Fibroblast of lung (primary cell): ENCODE measurements at regions not wholly inside any gene's neighbourhood (a gene's known extent, or its start where the extent isn't known, plus 50 kb on each side); places are given as distances from the start of the nearest gene placed in this dataset.

Source experiments
- DNase-seq, 2 donors: peaks; one replicate each; pipeline versions ENCODE4 v3.0.0 to v3.0.0-alpha.2; 2010; ENCODE audit warnings: low read depth in 2 of 2
- H2AFZ ChIP-seq: 2 replicates; pipeline ENCODE4 v1.5.1; 2012; ENCODE audit warnings: low read length, control low read depth, inconsistent platforms
- H3K27ac ChIP-seq: 2 replicates; pipeline ENCODE4 v1.5.1; 2011; ENCODE audit warnings: low read length, control low read depth; ENCODE audit not compliant: insufficient read depth
- H3K27me3 ChIP-seq: 2 replicates; pipeline ENCODE4 v1.5.1; 2011; ENCODE audit warnings: mild to moderate bottlenecking, low read length; ENCODE audit not compliant: control insufficient read depth, insufficient read depth
- H3K36me3 ChIP-seq: 2 replicates; pipeline ENCODE4 v1.5.1; 2011; ENCODE audit warnings: low read length; ENCODE audit not compliant: control insufficient read depth, insufficient read depth
- H3K4me1 ChIP-seq: 2 replicates; pipeline ENCODE4 v1.5.1; 2011; ENCODE audit warnings: low read length; ENCODE audit not compliant: control insufficient read depth, insufficient read depth; ENCODE audit errors: extremely low read depth
- H3K4me2 ChIP-seq: 2 replicates; pipeline ENCODE4 v1.5.1; 2011; ENCODE audit warnings: low read length, control low read depth; ENCODE audit not compliant: insufficient read depth; ENCODE audit errors: extremely low read depth
- H3K4me3 ChIP-seq, 4 experiments: fragments of 200-600 bp in 1 of 4; sonication (generic) in 1 of 4; replicated peaks in 1 of 4; 2 replicates each; pipeline ENCODE4 v1.5.1; 2011 to 2016; ENCODE audit warnings: low read length in 4 of 4, low read depth in 3 of 4, mild to moderate bottlenecking in 3 of 4, control low read depth in 2 of 4, inconsistent platforms in 1 of 4, mixed read lengths in 1 of 4; ENCODE audit not compliant: insufficient read depth in 1 of 4; ENCODE audit errors: control extremely low read depth in 1 of 4
- H3K79me2 ChIP-seq: 2 replicates; pipeline ENCODE4 v1.5.1; 2012; ENCODE audit warnings: mild to moderate bottlenecking, low read length, inconsistent platforms; ENCODE audit not compliant: control insufficient read depth, insufficient read depth
- H3K9ac ChIP-seq: 2 replicates; pipeline ENCODE4 v1.5.1; 2011; ENCODE audit warnings: mild to moderate bottlenecking, low read length, control low read depth; ENCODE audit not compliant: insufficient read depth
- H3K9me3 ChIP-seq: 2 replicates; pipeline ENCODE4 v1.5.1; 2012; ENCODE audit warnings: low read depth, low read length; ENCODE audit not compliant: control insufficient read depth, insufficient read depth
- H4K20me1 ChIP-seq: 2 replicates; pipeline ENCODE4 v1.5.1; 2011; ENCODE audit warnings: low read length; ENCODE audit not compliant: control insufficient read depth, insufficient read depth; ENCODE audit errors: extremely low read depth
- CTCF ChIP-seq, 2 donors: IDR thresholded peaks in 1 of 2; conservative IDR thresholded peaks in 1 of 2; 1 replicate in 1 of 2; 2 replicates in 1 of 2; pipeline ENCODE4 v1.5.1; 2011 to 2012; ENCODE audit warnings: low read length in 2 of 2, control low read depth in 1 of 2, inconsistent platforms in 1 of 2, low read depth in 1 of 2, mild to moderate bottlenecking in 1 of 2
- EZH2 ChIP-seq: IDR thresholded peaks from 2 replicates; pipeline ENCODE4 v1.5.1; 2012; ENCODE audit warnings: low read length, control low read depth, mild to moderate bottlenecking; ENCODE audit errors: missing control alignments

- no peak for TF ChIP-seq EZH2
- no peak for TF ChIP-seq CTCF (conservative IDR thresholded peaks at IDR 0.05 in 1 of 2, IDR thresholded peaks at IDR 0.05 in 1 of 2; ENCODE audit: low read depth in 1 of 2, low read length in 2 of 2)
- Histone ChIP-seq H3K4me1 (no peaks in the 10 kb centered on the region), H2AFZ (no peak overlapping the region), H3K27ac (no peak overlapping the region), H3K4me3 (no peak overlapping the region), H3K36me3 (no peaks in the 10 kb centered on the region), H3K27me3 (no peaks in the 10 kb centered on the region), H3K9me3 (no peaks in the 10 kb centered on the region), H3K4me2 (no peak overlapping the region), H3K9ac (no peak overlapping the region), H4K20me1 (no peaks in the 10 kb centered on the region), H3K79me2 (no peaks in the 10 kb centered on the region)
- DNase-seq = no peak
Measured at GRCh38 chr13:106696140-106696539, 128.2 kb upstream of the ARGLU1 start.

- Histone ChIP-seq H3K4me2 (no peak overlapping the region), H3K4me3 (no peak overlapping the region), H3K36me3 (no peaks in the 10 kb centered on the region), H3K4me1 (no peaks in the 10 kb centered on the region), H3K27me3 (no peaks in the 10 kb centered on the region), H2AFZ (no peak overlapping the region), H3K9ac (no peak overlapping the region), H4K20me1 (no peaks in the 10 kb centered on the region), H3K27ac (no peak overlapping the region), H3K9me3 (no peaks in the 10 kb centered on the region), H3K79me2 (no peaks in the 10 kb centered on the region)
- no peak for DNase-seq
- TF ChIP-seq EZH2 (no peak), CTCF (conservative IDR thresholded peaks at IDR 0.05 in 1 of 2, IDR thresholded peaks at IDR 0.05 in 1 of 2; ENCODE audit: low read depth in 1 of 2, low read length in 2 of 2) (no peak)
Measured at GRCh38 chr13:106695139-106695538, 127.2 kb upstream of the ARGLU1 start.

GRCh38 chr13:106691861-106692260 lies 123.9 kb upstream of the ARGLU1 start:
- Histone ChIP-seq H3K4me1 (no peaks in the 10 kb centered on the region), H3K36me3 (no peaks in the 10 kb centered on the region), H3K4me2 (no peak overlapping the region), H4K20me1 (no peaks in the 10 kb centered on the region), H3K27ac (no peak overlapping the region), H2AFZ (no peak overlapping the region), H3K79me2 (no peaks in the 10 kb centered on the region), H3K9ac (no peak overlapping the region), H3K27me3 (no peaks in the 10 kb centered on the region), H3K4me3 (no peak overlapping the region), H3K9me3 (no peaks in the 10 kb centered on the region)
- no peak for DNase-seq
- no peak for TF ChIP-seq CTCF (conservative IDR thresholded peaks at IDR 0.05 in 1 of 2, IDR thresholded peaks at IDR 0.05 in 1 of 2; ENCODE audit: low read depth in 1 of 2, low read length in 2 of 2)
- TF ChIP-seq EZH2 = no peak
